ENCODE measurements at regions not wholly inside any gene's neighbourhood (a gene's known extent, or its start where the extent isn't known, plus 50 kb on each side); places are given as distances from the start of the nearest gene placed in this dataset.

- CTCF ChIA-PET, result no interaction called here
- intact Hi-C loops (cut with micrococcal nuclease), result no loop called here
Measured at GRCh38 chr4:112076919-112077608, 68.2 kb upstream of the FAM241A start.

More at GRCh38 chr4:112076919-112077608, 68.2 kb upstream of the FAM241A start:
- TF ChIP-seq NFE2L2 (IDR thresholded peaks at IDR 0.05; ENCODE audit: low read depth, low read length) (no peak), BHLHE40 (IDR thresholded peaks at IDR 0.05; ENCODE audit: low read depth, low read length) (no peak), ELK1 (IDR thresholded peaks at IDR 0.05; ENCODE audit: borderline replicate concordance, low read depth, low read length) (no peak), RAD21 (IDR thresholded peaks at IDR 0.05; ENCODE audit: low read length) (no peak), POLR2A (IDR thresholded peaks at IDR 0.05; ENCODE audit: low read depth, low read length) (no peak)
- no peak overlapping the region for H4K5ac ChIP-seq (ENCODE audit: low read depth, low read length)
- H2BK5ac ChIP-seq (ENCODE audit: low read depth, low read length, poor library complexity, severe bottlenecking), result no peak overlapping the region
- H3K23ac ChIP-seq (ENCODE audit: low read depth, low read length), result no peak overlapping the region
- no peak overlapping the region for H2AFZ ChIP-seq (replicated peaks; ENCODE audit: low read length, poor library complexity)
- H3K79me1 ChIP-seq (ENCODE audit: low read depth in 1 of 2, low read length in 2 of 2), result no peaks in the 10 kb centered on the region
- no peaks in the 10 kb centered on the region for H3K4me1 ChIP-seq (ENCODE audit: control insufficient read depth, insufficient read depth, low read length)
- no peak overlapping the region for H2BK120ac ChIP-seq (ENCODE audit: low read depth, low read length)
- ATAC-seq (ENCODE audit: low read depth) (no peak), DNase-seq (no peak)
- no peak overlapping the region for H3K18ac ChIP-seq (ENCODE audit: low read depth, low read length)
- H4K20me1 ChIP-seq (ENCODE audit: insufficient read depth, low read length), result no peaks in the 10 kb centered on the region
- H3K27me3 ChIP-seq (ENCODE audit: control insufficient read depth, insufficient read depth, low read length), result no peaks in the 10 kb centered on the region
- H3K36me3 ChIP-seq (ENCODE audit: control insufficient read depth, insufficient read depth, low read length), result no peaks in the 10 kb centered on the region
- no CpG with 5 or more reads among the region's 6 CpGs for WGBS, 2 experiments (ENCODE audit: extremely low coverage in 2 of 2, insufficient read length in 1 of 2)
- H2BK15ac ChIP-seq (ENCODE audit: low read depth, low read length), result no peak overlapping the region
- no peak overlapping the region for H3K27ac ChIP-seq (ENCODE audit: insufficient read depth, low read length)
- in situ Hi-C loops (cut with MboI; ENCODE audit: low sequenced_read_pairs) (no loop called here), dilution Hi-C loops (cut with HindIII; ENCODE audit: low sequenced_read_pairs, unreplicated experiment) (no loop called here)
- 0 out of 2 replicates have a peak, but pooled peaks cover 2% of the 10 kb centered on the region for H3K9me3 ChIP-seq (ENCODE audit: control insufficient read depth, insufficient read depth, low read length)
- H3K56ac ChIP-seq (ENCODE audit: extremely low read depth, insufficient read depth, low read length), result no peak overlapping the region
- no peaks in the 10 kb centered on the region for H3K9me1 ChIP-seq (ENCODE audit: insufficient read depth, low read length)
- no TSS peak for BruUV-seq (replicated peaks)
- H4K8ac ChIP-seq (ENCODE audit: low read depth in 2 of 2, low read length in 2 of 2), result no peak overlapping the region
- no peak overlapping the region for H4K91ac ChIP-seq (ENCODE audit: insufficient read depth, low read depth, low read length)
- POLR2A ChIA-PET (ENCODE audit: unreplicated experiment), result no interaction called here
- H3K4me3 ChIP-seq (ENCODE audit: insufficient read depth, low read depth, low read length), result no peak overlapping the region
- H3K4ac ChIP-seq (ENCODE audit: low read depth, low read length), result no peak overlapping the region
- H2AK9ac ChIP-seq (replicated peaks; ENCODE audit: low read depth, low read length, poor library complexity), result no peak overlapping the region
- H2BK20ac ChIP-seq (ENCODE audit: low read depth, low read length), result no peak overlapping the region
- H2AK5ac ChIP-seq (ENCODE audit: low read depth, low read length), result no peak overlapping the region
- H3K4me2 ChIP-seq (ENCODE audit: low read depth, low read length), result no peak overlapping the region
- no peak overlapping the region for H3K14ac ChIP-seq (replicated peaks; ENCODE audit: low read depth, low read length)
- no peak overlapping the region for H3K9ac ChIP-seq (ENCODE audit: low read depth, low read length)

Measured in IMR-90 (cell line).